ENCODE measurements at regions not wholly inside any gene's neighbourhood (a gene's known extent, or its start where the extent isn't known, plus 50 kb on each side); places are given as distances from the start of the nearest gene placed in this dataset.
"Not testable (repeated sequence)": the region's sequence is repeated elsewhere in the genome, so short reads cannot be mapped to it uniquely, and the experiment has no call there.

DNA sequence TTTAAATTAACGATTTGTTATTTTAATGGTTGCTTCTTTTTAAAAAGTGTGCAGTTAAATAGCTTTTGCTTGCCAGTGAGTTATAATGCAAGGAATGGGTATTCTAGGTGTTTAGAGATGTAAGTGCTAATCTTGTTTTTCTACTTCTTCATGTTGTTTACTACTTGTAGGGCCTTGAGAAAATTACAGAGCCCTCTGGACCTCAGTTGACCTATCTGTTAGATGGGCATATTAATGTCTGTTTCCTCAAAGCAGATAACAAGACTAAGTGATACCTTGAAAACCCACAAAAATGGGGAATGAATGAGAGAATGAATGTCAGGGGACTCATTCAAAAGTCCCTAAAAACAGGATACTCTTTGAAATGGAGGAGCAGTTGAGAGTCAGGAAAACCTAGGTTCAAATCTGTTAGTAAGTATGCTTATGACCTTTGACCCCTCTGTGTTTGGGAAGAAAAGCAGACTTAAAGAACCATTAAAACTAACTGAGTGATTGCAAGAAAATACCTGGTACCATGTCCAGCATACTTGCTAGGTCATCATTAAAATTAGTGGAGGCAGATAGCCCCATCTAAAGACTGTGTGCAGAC, 419.5 kb downstream of the EDEM1 start:
- WGBS, result 99% methylated on average over 1 of the region's 1 CpG
- no peak for DNase-seq (ENCODE audit: low read depth in 6 of 9, low spot score in 9 of 9)
- H3K36me3 ChIP-seq (ENCODE audit: control insufficient read depth in 2 of 2, insufficient read depth in 2 of 2, low read length in 1 of 2), result no peaks in the 10 kb centered on the region

GRCh38 chr3:5607581-5607980, 420.1 kb downstream of the EDEM1 start:
- H3K27me3 ChIP-seq (ENCODE audit: control insufficient read depth in 2 of 2, insufficient read depth in 1 of 2, low read length in 1 of 2), result no peaks in the 10 kb centered on the region
- no peak overlapping the region for H3K4me3 ChIP-seq (ENCODE audit: low read length in 2 of 2)
- H3K27ac ChIP-seq (ENCODE audit: low read depth in 1 of 2, low read length in 1 of 2), result no peak overlapping the region
- no peaks in the 10 kb centered on the region for H3K4me1 ChIP-seq (ENCODE audit: control insufficient read depth in 2 of 2, insufficient read depth in 2 of 2, low read length in 2 of 2)
- DNase-seq (ENCODE audit: low read depth in 6 of 9, low spot score in 9 of 9), result no peak
- H3K9me3 ChIP-seq (ENCODE audit: control insufficient read depth in 2 of 2, insufficient read depth in 1 of 2, low read length in 1 of 2), result no peaks in the 10 kb centered on the region
- WGBS, result 81% methylated on average over 1 of the region's 1 CpG
- H3K36me3 ChIP-seq (ENCODE audit: control insufficient read depth in 2 of 2, insufficient read depth in 2 of 2, low read length in 1 of 2), result no peaks in the 10 kb centered on the region

More for the DNA sequence above, 419.5 kb downstream of the EDEM1 start:
- H3K4me3 ChIP-seq (ENCODE audit: low read length in 2 of 2), result no peak overlapping the region
- H3K4me1 ChIP-seq (ENCODE audit: control insufficient read depth in 2 of 2, insufficient read depth in 2 of 2, low read length in 2 of 2), result no peaks in the 10 kb centered on the region
- no peak overlapping the region for H3K27ac ChIP-seq (ENCODE audit: low read depth in 1 of 2, low read length in 1 of 2)
- H3K27me3 ChIP-seq (ENCODE audit: control insufficient read depth in 2 of 2, insufficient read depth in 1 of 2, low read length in 1 of 2), result no peaks in the 10 kb centered on the region
- no peaks in the 10 kb centered on the region for H3K9me3 ChIP-seq (ENCODE audit: control insufficient read depth in 2 of 2, insufficient read depth in 1 of 2, low read length in 1 of 2)

DNA sequence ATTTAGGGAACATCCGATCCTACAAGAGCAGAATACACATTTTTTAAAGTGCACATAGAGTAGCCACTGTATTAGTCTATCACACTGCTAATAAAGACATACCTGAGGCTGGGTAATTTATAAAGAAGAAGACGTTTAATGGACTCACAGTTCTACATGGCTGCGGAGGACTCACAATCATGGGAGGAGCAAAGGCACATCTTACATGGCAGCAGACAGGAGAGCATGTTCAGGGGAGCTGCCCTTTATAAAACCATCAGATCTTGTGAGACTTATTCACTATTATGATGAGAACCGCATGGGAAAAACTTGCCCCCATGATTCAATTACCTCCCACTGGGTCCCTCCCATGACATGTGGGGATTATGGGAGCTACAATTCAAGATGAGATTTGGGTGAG, 421.5 kb downstream of the EDEM1 start:
- WGBS, result 94% methylated on average over 4 of the region's 4 CpGs
- H3K4me3 ChIP-seq (ENCODE audit: low read length in 2 of 2); H3K4me1 ChIP-seq (ENCODE audit: control insufficient read depth in 2 of 2, insufficient read depth in 2 of 2, low read length in 2 of 2); H3K36me3 ChIP-seq (ENCODE audit: control insufficient read depth in 2 of 2, insufficient read depth in 2 of 2, low read length in 1 of 2); H3K9me3 ChIP-seq (ENCODE audit: control insufficient read depth in 2 of 2, insufficient read depth in 1 of 2, low read length in 1 of 2); DNase-seq (ENCODE audit: low read depth in 6 of 9, low spot score in 9 of 9); H3K27ac ChIP-seq (ENCODE audit: low read depth in 1 of 2, low read length in 1 of 2); H3K27me3 ChIP-seq (ENCODE audit: control insufficient read depth in 2 of 2, insufficient read depth in 1 of 2, low read length in 1 of 2): not testable (repeated sequence)

DNA sequence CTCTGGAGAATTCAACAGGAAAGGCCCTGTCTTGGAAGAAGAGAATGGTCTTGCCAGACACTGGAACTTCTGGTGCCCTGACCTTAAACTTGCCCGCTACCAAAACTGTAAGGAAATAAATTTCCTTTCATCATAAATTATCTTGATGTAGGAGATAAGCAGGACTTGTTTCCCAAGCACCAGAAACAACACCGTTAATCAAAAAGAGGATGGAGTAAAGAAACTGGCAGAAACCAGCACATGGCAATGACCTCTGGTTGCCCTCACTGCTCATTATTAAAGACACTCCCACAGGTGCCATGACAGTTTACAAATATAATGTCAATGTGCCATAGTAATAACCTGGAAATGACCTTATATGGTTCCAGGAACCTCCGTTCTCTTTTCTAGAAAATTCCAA, 426.1 kb downstream of the EDEM1 start:
- no peak for DNase-seq (ENCODE audit: low read depth in 6 of 9, low spot score in 9 of 9)
- WGBS, result 63% methylated on average over 3 of the region's 3 CpGs

GRCh38 chr3:5616873-5617272, 429.4 kb downstream of the EDEM1 start:
- no peak for DNase-seq (ENCODE audit: low read depth in 6 of 9, low spot score in 9 of 9)
- H3K27me3 ChIP-seq (ENCODE audit: control insufficient read depth in 2 of 2, insufficient read depth in 1 of 2, low read length in 1 of 2), result no peaks in the 10 kb centered on the region
- H3K4me1 ChIP-seq (ENCODE audit: control insufficient read depth in 2 of 2, insufficient read depth in 2 of 2, low read length in 2 of 2), result no peaks in the 10 kb centered on the region
- H3K27ac ChIP-seq (ENCODE audit: low read depth in 1 of 2, low read length in 1 of 2), result no peak overlapping the region
- no peaks in the 10 kb centered on the region for H3K36me3 ChIP-seq (ENCODE audit: control insufficient read depth in 2 of 2, insufficient read depth in 2 of 2, low read length in 1 of 2)
- WGBS, result 54% methylated on average over 4 of the region's 4 CpGs
- no peaks in the 10 kb centered on the region for H3K9me3 ChIP-seq (ENCODE audit: control insufficient read depth in 2 of 2, insufficient read depth in 1 of 2, low read length in 1 of 2)
- H3K4me3 ChIP-seq (ENCODE audit: low read length in 2 of 2), result no peak overlapping the region

More for the DNA sequence above, 426.1 kb downstream of the EDEM1 start:
- Histone ChIP-seq H3K9me3 (ENCODE audit: control insufficient read depth in 2 of 2, insufficient read depth in 1 of 2, low read length in 1 of 2) (no peaks in the 10 kb centered on the region), H3K4me3 (ENCODE audit: low read length in 2 of 2) (no peak overlapping the region), H3K27ac (ENCODE audit: low read depth in 1 of 2, low read length in 1 of 2) (no peak overlapping the region), H3K4me1 (ENCODE audit: control insufficient read depth in 2 of 2, insufficient read depth in 2 of 2, low read length in 2 of 2) (no peaks in the 10 kb centered on the region), H3K27me3 (ENCODE audit: control insufficient read depth in 2 of 2, insufficient read depth in 1 of 2, low read length in 1 of 2) (no peaks in the 10 kb centered on the region), H3K36me3 (ENCODE audit: control insufficient read depth in 2 of 2, insufficient read depth in 2 of 2, low read length in 1 of 2) (no peaks in the 10 kb centered on the region)

DNA sequence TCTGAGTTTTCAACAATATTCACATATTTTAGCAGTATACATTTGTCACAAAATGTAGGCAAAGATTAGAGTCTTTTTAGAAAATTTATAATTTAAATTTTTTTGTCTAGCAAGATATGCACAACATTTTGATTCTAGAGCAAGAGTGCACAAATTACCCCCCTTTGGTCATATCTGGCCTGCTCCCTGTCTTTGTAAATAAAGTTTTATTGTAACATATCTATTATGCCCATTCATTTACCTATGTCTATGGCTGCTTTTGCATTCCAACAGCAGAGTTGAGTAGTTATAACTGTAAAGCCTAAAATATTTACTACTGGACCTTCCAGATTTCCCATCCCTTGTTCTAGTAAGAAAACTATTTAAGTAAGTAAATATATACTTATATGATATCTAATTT, 430.7 kb downstream of the EDEM1 start:
- Histone ChIP-seq H3K9me3 (ENCODE audit: control insufficient read depth in 2 of 2, insufficient read depth in 1 of 2, low read length in 1 of 2) (no peaks in the 10 kb centered on the region), H3K27me3 (ENCODE audit: control insufficient read depth in 2 of 2, insufficient read depth in 1 of 2, low read length in 1 of 2) (no peaks in the 10 kb centered on the region)
- no peak for DNase-seq (ENCODE audit: low read depth in 6 of 9, low spot score in 9 of 9)

DNA sequence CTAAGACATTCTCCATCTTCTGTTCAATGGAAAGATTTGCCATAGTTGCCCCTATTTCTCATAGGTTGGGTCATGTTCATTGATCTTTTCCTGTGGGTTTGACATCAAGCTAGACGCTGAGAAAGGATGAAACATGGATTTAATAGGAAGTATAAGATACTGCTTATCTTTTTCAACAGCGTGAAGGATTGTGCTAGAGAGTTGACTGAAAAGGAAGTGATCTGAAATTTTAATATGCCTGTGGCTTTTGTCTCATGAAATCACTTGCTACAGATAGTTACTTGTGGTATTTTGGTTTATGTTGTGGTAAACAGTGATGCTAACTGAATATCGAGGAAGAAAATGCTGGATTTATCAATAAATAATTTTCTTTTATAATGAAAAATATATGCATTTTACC, 442.9 kb downstream of the EDEM1 start:
- 2% methylated on average over 3 of the region's 3 CpGs for WGBS

More for the DNA sequence above, 430.7 kb downstream of the EDEM1 start:
- no peaks in the 10 kb centered on the region for H3K36me3 ChIP-seq (ENCODE audit: control insufficient read depth in 2 of 2, insufficient read depth in 2 of 2, low read length in 1 of 2)
- H3K27ac ChIP-seq (ENCODE audit: low read depth in 1 of 2, low read length in 1 of 2), result no peak overlapping the region
- H3K4me3 ChIP-seq (ENCODE audit: low read length in 2 of 2), result no peak overlapping the region
- H3K4me1 ChIP-seq (ENCODE audit: control insufficient read depth in 2 of 2, insufficient read depth in 2 of 2, low read length in 2 of 2), result no peaks in the 10 kb centered on the region

DNA sequence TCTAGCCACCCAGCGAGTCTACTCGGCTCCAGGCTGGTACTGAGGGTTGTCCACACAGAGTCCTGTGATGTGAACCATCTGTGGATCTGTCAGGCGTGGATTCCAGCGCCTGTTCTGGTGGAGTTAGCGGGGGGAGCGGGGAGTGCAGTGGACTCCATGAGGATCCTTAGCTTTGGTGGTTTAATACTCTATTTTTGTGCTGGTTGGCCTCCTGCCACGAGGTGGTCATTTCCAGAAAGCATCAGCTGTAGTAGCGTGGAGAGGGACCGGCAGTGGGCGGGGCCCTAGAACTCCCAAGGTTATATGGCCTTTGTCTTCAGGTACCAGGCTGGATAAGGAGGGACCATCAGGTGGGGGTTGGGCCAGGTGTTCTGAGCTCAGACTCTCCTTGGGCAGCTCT, 446.5 kb downstream of the EDEM1 start:
- no peaks in the 10 kb centered on the region for H3K4me1 ChIP-seq (ENCODE audit: control insufficient read depth in 2 of 2, insufficient read depth in 2 of 2, low read length in 2 of 2)
- DNase-seq (ENCODE audit: low read depth in 6 of 9, low spot score in 9 of 9), result no peak

More for the DNA sequence above, 442.9 kb downstream of the EDEM1 start:
- H3K27ac ChIP-seq (ENCODE audit: low read depth in 1 of 2, low read length in 1 of 2), result no peak overlapping the region
- H3K36me3 ChIP-seq (ENCODE audit: control insufficient read depth in 2 of 2, insufficient read depth in 2 of 2, low read length in 1 of 2), result no peaks in the 10 kb centered on the region
- H3K4me3 ChIP-seq (ENCODE audit: low read length in 2 of 2), result no peak overlapping the region
- no peaks in the 10 kb centered on the region for H3K27me3 ChIP-seq (ENCODE audit: control insufficient read depth in 2 of 2, insufficient read depth in 1 of 2, low read length in 1 of 2)
- no peaks in the 10 kb centered on the region for H3K9me3 ChIP-seq (ENCODE audit: control insufficient read depth in 2 of 2, insufficient read depth in 1 of 2, low read length in 1 of 2)
- H3K4me1 ChIP-seq (ENCODE audit: control insufficient read depth in 2 of 2, insufficient read depth in 2 of 2, low read length in 2 of 2), result no peaks in the 10 kb centered on the region
- no peak for DNase-seq (ENCODE audit: low read depth in 6 of 9, low spot score in 9 of 9)

GRCh38 chr3:5634411-5634810, 446.9 kb downstream of the EDEM1 start:
- Histone ChIP-seq H3K9me3 (ENCODE audit: control insufficient read depth in 2 of 2, insufficient read depth in 1 of 2, low read length in 1 of 2) (no peaks in the 10 kb centered on the region), H3K27me3 (ENCODE audit: control insufficient read depth in 2 of 2, insufficient read depth in 1 of 2, low read length in 1 of 2) (no peaks in the 10 kb centered on the region), H3K4me1 (ENCODE audit: control insufficient read depth in 2 of 2, insufficient read depth in 2 of 2, low read length in 2 of 2) (no peaks in the 10 kb centered on the region), H3K4me3 (ENCODE audit: low read length in 2 of 2) (no peak overlapping the region), H3K36me3 (ENCODE audit: control insufficient read depth in 2 of 2, insufficient read depth in 2 of 2, low read length in 1 of 2) (no peaks in the 10 kb centered on the region), H3K27ac (ENCODE audit: low read depth in 1 of 2, low read length in 1 of 2) (no peak overlapping the region)
- WGBS, result 94% methylated on average over 6 of the region's 6 CpGs
- no peak for DNase-seq (ENCODE audit: low read depth in 6 of 9, low spot score in 9 of 9)

More for the DNA sequence above, 446.5 kb downstream of the EDEM1 start:
- Histone ChIP-seq H3K27me3 (ENCODE audit: control insufficient read depth in 2 of 2, insufficient read depth in 1 of 2, low read length in 1 of 2) (no peaks in the 10 kb centered on the region), H3K9me3 (ENCODE audit: control insufficient read depth in 2 of 2, insufficient read depth in 1 of 2, low read length in 1 of 2) (no peaks in the 10 kb centered on the region), H3K4me3 (ENCODE audit: low read length in 2 of 2) (no peak overlapping the region), H3K36me3 (ENCODE audit: control insufficient read depth in 2 of 2, insufficient read depth in 2 of 2, low read length in 1 of 2) (no peaks in the 10 kb centered on the region), H3K27ac (ENCODE audit: low read depth in 1 of 2, low read length in 1 of 2) (no peak overlapping the region)
- 91% methylated on average over 10 of the region's 10 CpGs for WGBS

GRCh38 chr3:5635746-5636145, 448.2 kb downstream of the EDEM1 start:
- Histone ChIP-seq H3K9me3 (ENCODE audit: control insufficient read depth in 2 of 2, insufficient read depth in 1 of 2, low read length in 1 of 2) (no peaks in the 10 kb centered on the region), H3K36me3 (ENCODE audit: control insufficient read depth in 2 of 2, insufficient read depth in 2 of 2, low read length in 1 of 2) (no peaks in the 10 kb centered on the region), H3K4me1 (ENCODE audit: control insufficient read depth in 2 of 2, insufficient read depth in 2 of 2, low read length in 2 of 2) (no peaks in the 10 kb centered on the region), H3K27me3 (ENCODE audit: control insufficient read depth in 2 of 2, insufficient read depth in 1 of 2, low read length in 1 of 2) (no peaks in the 10 kb centered on the region), H3K27ac (ENCODE audit: low read depth in 1 of 2, low read length in 1 of 2) (no peak overlapping the region), H3K4me3 (ENCODE audit: low read length in 2 of 2) (no peak overlapping the region)
- DNase-seq (ENCODE audit: low read depth in 6 of 9, low spot score in 9 of 9), result no peak
- 97% methylated on average over 2 of the region's 2 CpGs for WGBS
